ENCODE measurements at regions not wholly inside any gene's neighbourhood (a gene's known extent, or its start where the extent isn't known, plus 50 kb on each side); places are given as distances from the start of the nearest gene placed in this dataset.

- TF ChIP-seq POLR2A (IDR thresholded peaks at IDR 0.05; ENCODE audit: low read length) (no peak), GATA1 (IDR thresholded peaks at IDR 0.05; ENCODE audit: low read depth, low read length) (no peak)
Measured at GRCh38 chr15:69553686-69554085, 101.1 kb downstream of the RPLP1 start.
